ENCODE measurements at regions not wholly inside any gene's neighbourhood (a gene's known extent, or its start where the extent isn't known, plus 50 kb on each side); places are given as distances from the start of the nearest gene placed in this dataset.

- TF ChIP-seq TARDBP (CRISPR knock-in tag; IDR thresholded peaks at IDR 0.05) (no peak), CSRNP1 (CRISPR knock-in tag; IDR thresholded peaks at IDR 0.05) (no peak), ZNF331 (CRISPR knock-in tag; IDR thresholded peaks at IDR 0.05) (no peak)
Observed at GRCh38 chr1:199944986-199945385, 82.5 kb upstream of the NR5A2 start (continued).

DNA sequence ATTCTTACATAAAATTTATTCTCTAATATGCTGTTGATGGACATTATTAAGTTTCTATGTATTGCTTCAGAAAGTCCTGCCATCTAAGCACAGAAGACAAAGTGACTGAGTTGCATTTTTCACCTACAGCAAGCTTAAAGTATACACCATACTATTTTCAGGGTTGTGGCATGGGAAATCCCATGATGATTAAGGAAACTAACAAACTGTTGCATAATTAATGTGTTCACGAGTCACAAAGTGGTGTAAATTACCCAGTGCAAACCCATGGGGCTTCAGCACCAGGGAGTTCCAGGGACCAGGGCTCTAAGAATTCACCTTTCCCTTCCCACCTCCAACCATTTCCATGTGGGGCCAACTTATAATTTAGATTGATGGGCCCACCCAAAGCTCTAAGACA, 81.9 kb upstream of the NR5A2 start:
- H3K4me1 ChIP-seq (ENCODE audit: insufficient read depth, low read length) = no peaks in the 10 kb centered on the region
- no TSS peak for BruUV-seq (replicated peaks)
- ATAC-seq = no peak
- WGBS (ENCODE audit: low lambda C conversion rate) = 0% methylated on average over 1 of the region's 1 CpG
- H3K9me3 ChIP-seq (ENCODE audit: low read length) = no peaks in the 10 kb centered on the region
- H3K36me3 ChIP-seq (replicated peaks in 1 of 2; ENCODE audit: control insufficient read depth in 1 of 2, insufficient read depth in 2 of 2, low read length in 2 of 2) = no peaks in the 10 kb centered on the region
- intact Hi-C loops (cut with micrococcal nuclease; ENCODE audit: unreplicated experiment) (no loop called here), in situ Hi-C loops (cut with HindIII; ENCODE audit: extremely low pct_ligation_motif_present, low pct_unique_long_range_greater_than_20kb) (no loop called here)
- no peak for DNase-seq (ENCODE audit: low spot score)
- H3K4me3 ChIP-seq (replicated peaks in 1 of 3; ENCODE audit: insufficient read depth in 1 of 3, low read depth in 2 of 3, low read length in 3 of 3) = no peak overlapping the region
- H3K9ac ChIP-seq (ENCODE audit: insufficient read depth, low read depth, low read length) = no peak overlapping the region
- H3K79me2 ChIP-seq (ENCODE audit: insufficient read depth, low read length) = no peaks in the 10 kb centered on the region
- no peaks in the 10 kb centered on the region for H4K20me1 ChIP-seq (ENCODE audit: insufficient read depth, low read length)
- no peak overlapping the region for H3K27ac ChIP-seq (ENCODE audit: extremely low read length, insufficient read depth, low read length)
- H3K27me3 ChIP-seq (ENCODE audit: control insufficient read depth in 1 of 2, insufficient read depth in 2 of 2, low read length in 2 of 2) = no peaks in the 10 kb centered on the region
- FAIRE-seq = no peak
- ChIA-PET CTCF (ENCODE audit: low intra/inter-chr PET ratio, low total read pairs) (no interaction called here), POLR2A (no interaction called here)
- H3K4me2 ChIP-seq (ENCODE audit: low read depth, low read length) = no peak overlapping the region
- H2AFZ ChIP-seq (ENCODE audit: low read length) = no peak overlapping the region
- TF ChIP-seq ZNF607 (CRISPR knock-in tag; IDR thresholded peaks at IDR 0.05; ENCODE audit: borderline replicate concordance) (no peak), STAT5B (CRISPR knock-in tag; IDR thresholded peaks at IDR 0.05) (no peak), KDM1A (CRISPR knock-in tag; IDR thresholded peaks at IDR 0.05) (no peak), DBP (CRISPR knock-in tag; IDR thresholded peaks at IDR 0.05; ENCODE audit: not compliant biosample characterization) (no peak), ZC3H13 (CRISPR knock-in tag; IDR thresholded peaks at IDR 0.05) (no peak), ZNF180 (CRISPR knock-in tag; IDR thresholded peaks at IDR 0.05; ENCODE audit: borderline replicate concordance, low read depth) (no peak), ZFP91 (CRISPR knock-in tag; IDR thresholded peaks at IDR 0.05; ENCODE audit: borderline replicate concordance) (no peak), ZNF792 (CRISPR knock-in tag; IDR thresholded peaks at IDR 0.05) (no peak), ZNF224 (CRISPR knock-in tag; IDR thresholded peaks at IDR 0.05) (no peak), ZNF414 (CRISPR knock-in tag; IDR thresholded peaks at IDR 0.05) (no peak), HMGA1 (CRISPR knock-in tag; conservative IDR thresholded peaks at IDR 0.05) (no peak), MBD4 (IDR thresholded peaks at IDR 0.05; ENCODE audit: borderline replicate concordance, low read length) (no peak)
- TF ChIP-seq, protein P1, sequence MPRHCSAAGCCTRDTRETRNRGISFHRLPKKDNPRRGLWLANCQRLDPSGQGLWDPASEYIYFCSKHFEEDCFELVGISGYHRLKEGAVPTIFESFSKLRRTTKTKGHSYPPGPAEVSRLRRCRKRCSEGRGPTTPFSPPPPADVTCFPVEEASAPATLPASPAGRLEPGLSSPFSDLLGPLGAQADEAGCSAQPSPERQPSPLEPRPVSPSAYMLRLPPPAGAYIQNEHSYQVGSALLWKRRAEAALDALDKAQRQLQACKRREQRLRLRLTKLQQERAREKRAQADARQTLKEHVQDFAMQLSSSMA (CRISPR knock-in tag; IDR thresholded peaks at IDR 0.05) = no peak
- TF ChIP-seq, protein P2, sequence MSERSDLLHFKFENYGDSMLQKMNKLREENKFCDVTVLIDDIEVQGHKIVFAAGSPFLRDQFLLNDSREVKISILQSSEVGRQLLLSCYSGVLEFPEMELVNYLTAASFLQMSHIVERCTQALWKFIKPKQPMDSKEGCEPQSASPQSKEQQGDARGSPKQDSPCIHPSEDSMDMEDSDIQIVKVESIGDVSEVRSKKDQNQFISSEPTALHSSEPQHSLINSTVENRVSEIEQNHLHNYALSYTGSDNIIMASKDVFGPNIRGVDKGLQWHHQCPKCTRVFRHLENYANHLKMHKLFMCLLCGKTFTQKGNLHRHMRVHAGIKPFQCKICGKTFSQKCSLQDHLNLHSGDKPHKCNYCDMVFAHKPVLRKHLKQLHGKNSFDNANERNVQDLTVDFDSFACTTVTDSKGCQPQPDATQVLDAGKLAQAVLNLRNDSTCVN (CRISPR knock-in tag; IDR thresholded peaks at IDR 0.05; ENCODE audit: borderline replicate concordance) = no peak
